Prostate gland (tissue), 2 donors: ENCODE measurements at regions not wholly inside any gene's neighbourhood (a gene's known extent, or its start where the extent isn't known, plus 50 kb on each side); places are given as distances from the start of the nearest gene placed in this dataset.

Source experiments
- CTCF ChIP-seq, 4 experiments: fragments of 200-600 bp in 2 of 4; fragments of 450-650 bp in 2 of 4; sonication (generic) in 2 of 4; IDR thresholded peaks; 1 replicate in 3 of 4; 2 replicates in 1 of 4; pipeline ENCODE4 v1.5.1; 2016 to 2019; ENCODE audit warnings: antibody characterized with exemption in 4 of 4, mild to moderate bottlenecking in 2 of 4, moderate library complexity in 2 of 4
- POLR2A ChIP-seq: fragments of 450-650 bp; IDR thresholded peaks from one replicate; pipeline ENCODE4 v1.6.1; 2016; ENCODE audit warnings: antibody characterized with exemption, mild to moderate bottlenecking

DNA sequence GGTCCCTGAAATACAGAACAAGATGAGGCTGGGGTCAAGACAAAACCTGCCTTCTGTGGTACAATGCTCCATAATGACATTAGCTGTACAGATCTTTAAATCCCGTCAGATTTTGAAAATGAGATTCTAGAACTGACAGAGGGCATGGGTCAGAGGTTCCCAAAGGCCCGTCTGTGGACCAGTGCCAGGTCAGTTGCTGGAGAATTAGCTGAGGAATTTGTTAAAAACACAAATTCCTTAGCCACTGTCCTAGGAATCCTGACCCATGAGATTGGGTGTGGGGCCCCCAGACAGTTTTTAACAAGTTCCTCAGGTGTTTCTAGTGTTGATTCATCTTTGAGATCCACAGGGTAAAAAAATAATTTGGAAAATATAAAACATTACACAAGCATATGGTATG lies 97.0 kb downstream of the SIPA1L2 start:
- TF ChIP-seq CTCF (IDR thresholded peaks at IDR 0.05) (no peak), POLR2A (no peak)
